GM04504 (cell line): ENCODE measurements at regions not wholly inside any gene's neighbourhood (a gene's known extent, or its start where the extent isn't known, plus 50 kb on each side); places are given as distances from the start of the nearest gene placed in this dataset.

ENCODE experiments used
- DNase-seq: peaks from one replicate; pipeline ENCODE4 v3.0.0-alpha.2; 2012; ENCODE audit warnings: low read depth

DNA sequence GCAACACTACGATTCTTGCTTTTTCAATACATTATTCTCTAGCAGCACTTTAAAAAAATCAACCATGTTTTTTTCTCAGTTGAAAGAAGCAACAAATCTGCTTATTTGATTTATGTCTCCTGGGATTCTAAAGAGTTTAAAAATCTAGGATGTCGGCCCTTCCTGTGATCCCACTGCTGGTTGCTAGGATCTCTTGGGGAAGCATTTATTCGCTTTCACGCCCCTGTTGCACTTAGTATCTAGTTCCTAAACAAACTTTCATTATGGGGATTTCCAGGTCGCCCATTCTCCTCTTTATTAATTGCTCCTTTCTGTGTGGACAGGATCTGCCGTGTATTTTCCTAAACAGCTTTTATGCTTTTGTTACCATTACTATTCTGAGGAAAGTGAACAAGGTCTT is 313.5 kb downstream of the AGTPBP1 start:
- no peak for DNase-seq

DNA sequence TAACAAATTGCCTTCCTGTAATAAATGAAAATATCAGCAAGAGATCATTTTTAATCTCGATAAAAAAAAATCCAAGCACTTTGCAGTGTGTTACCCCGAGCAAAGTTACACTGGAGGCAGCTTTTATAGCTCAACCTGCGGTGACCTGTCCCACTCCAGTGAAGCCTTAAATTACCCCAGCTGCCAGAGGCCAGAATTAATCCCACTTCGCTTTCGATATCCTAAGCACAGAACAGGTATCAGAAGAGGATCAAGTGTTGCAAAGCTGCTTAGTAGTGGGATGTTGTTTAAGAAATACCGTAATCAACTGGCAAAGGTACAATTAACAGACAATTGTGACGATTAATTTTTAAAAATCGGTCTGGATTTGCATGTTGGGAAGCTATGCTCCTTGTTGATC is 314.0 kb downstream of the AGTPBP1 start:
- no peak for DNase-seq

DNA sequence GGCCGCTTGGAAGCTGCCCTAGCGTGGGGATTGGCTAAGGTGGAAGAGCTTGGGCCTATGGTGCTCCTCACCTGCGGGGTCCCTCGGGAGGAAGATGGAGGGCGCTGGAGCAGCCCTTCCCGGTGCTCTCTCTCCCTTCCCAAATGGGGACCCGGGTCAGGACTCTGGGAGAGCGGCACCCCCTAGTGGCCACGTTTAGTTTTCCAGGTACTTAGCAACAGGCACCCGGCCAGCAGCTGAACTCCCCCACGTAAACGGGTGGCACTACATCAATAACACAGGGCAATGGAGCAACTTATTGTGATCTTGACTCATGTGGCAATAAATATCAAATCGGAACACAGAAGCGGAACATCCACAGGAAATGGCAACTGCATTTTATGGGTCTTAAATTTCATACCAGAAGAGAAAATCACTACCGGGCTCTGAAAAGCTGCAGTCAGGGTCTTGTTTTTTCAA is 316.6 kb downstream of the AGTPBP1 start:
- DNase-seq, result no peak

DNA sequence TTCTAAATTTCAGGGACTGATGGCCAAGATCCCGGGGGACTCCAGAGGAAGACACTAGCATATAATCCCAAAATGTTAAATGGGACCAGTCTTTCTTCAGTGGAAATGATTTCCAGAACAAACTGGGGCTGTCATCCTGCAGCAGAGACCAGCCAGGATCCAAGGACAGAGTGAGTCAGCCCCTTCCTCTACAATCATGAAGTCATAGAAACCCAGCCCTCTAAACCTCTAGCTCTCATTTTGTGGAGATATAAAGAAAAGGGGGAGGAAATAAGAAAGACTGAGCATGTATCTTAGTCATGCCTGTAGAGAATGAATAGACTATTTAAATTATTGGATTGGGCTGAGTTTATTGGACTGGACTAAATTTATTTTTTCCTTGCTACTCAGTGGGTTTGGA is 318.3 kb downstream of the AGTPBP1 start:
- no peak for DNase-seq

DNA sequence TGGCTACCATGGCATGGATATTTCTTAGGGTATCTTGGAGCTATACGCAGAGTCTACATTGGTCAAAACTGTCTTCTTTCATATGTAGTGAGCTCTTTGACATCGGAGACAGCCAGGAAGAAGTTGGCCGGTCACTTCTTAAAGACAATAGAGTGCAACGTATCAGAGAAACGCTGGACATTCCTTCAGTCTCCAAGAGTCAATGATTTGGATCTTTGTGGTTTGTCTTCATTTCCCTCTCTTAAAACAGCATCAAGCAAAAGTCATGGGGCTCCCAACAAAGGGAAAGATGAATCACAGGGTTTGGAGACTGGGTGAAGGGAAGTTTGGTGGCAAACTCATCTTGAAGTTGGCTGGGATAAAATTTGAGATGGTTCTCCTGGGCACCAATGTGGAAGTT is 320.1 kb downstream of the AGTPBP1 start:
- no peak for DNase-seq

DNA sequence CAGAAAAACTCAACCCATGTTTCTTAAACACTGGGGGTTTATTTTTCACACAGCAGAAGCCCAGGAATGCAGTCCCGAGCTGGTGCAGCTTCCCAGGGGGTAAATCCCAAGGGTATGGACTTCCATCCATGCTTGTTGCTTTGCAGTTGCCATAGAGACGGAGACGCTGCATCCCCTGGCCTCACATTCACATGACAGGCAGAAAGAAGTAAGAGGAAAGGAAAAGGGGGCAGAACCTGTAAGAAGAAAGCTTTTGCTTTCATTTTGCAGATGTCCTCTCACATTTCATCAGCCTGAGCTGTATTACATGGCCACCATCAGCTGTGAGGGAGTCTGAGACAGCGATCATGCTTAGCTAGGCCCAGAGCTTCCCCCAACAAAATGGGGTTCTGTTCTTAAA is 321.0 kb downstream of the AGTPBP1 start:
- DNase-seq, result no peak

DNA sequence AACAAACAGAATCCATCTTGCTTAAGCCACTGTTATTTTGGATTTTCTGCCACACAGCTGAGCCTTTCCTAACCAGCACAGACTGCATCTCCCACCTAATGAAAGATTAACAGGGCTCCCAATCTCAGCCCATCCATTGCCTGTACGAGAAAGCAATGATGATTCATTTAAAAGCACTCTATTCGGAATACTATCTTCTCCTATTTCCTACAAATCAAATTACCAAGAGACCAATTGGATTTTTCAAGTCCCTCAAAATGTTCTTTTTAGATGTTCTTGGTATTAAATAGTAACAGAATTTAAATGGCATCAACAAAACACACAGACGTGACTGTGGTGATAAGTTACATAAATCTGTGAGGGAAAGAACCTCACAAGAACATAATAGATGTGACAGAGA is 324.1 kb downstream of the AGTPBP1 start:
- no peak for DNase-seq

DNA sequence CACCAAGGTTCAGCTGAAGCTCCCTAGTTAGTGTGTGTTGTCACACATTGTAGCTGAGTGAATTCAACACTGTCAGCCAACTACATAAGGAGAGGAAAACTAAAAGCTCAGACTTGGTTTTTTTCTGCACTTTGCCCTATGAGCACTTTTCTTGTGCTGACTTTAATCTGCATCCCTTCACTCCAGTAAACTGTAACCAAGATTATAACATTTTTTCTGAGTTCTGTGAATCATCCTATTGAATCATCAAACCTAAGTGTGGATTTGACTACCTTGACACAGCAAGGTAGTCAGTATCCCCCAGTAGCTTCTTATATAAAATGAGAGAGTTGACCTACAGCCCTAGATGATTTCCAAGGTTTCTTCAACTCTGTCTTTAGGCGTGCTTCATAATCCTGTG is 325.0 kb downstream of the AGTPBP1 start:
- DNase-seq, result no peak

DNA sequence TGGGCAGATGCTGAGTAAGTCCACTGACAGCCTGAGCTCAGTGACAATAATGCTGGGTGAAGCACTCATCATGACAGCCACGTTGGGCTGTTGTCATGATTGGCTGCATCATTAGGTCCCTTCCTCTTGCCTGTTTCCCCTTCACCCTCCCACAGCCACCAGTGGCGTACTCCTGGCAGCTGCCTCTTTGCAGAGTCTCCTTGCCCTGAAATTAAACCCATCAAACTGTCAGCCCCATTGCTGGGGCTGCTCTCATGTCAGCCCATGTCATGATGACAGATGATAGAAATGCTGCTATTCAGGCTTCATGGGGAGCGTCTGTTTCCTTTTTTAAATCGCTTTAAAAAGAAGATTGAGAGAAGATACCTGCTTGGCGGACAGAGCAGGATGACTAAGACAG is 327.4 kb downstream of the AGTPBP1 start:
- DNase-seq, result no peak

DNA sequence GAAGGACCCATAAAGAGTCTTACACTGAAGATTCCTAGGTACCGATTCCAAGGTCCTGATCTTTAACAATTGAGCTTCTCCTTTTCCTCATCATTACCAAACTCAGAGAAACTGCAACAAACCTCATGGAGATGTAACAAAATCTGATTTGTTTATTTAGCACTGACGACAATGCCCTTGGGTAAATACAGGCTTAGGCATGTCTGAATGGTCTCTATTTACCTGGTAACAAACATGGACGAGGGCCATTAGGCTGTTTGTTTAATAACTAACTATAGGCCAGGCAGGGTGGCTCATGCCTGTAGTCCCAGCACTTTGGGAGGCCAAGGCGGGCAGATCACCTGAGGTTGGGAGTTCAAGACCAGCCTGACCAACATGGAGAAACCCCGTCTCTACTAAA is 333.3 kb downstream of the AGTPBP1 start:
- no peak for DNase-seq

DNA sequence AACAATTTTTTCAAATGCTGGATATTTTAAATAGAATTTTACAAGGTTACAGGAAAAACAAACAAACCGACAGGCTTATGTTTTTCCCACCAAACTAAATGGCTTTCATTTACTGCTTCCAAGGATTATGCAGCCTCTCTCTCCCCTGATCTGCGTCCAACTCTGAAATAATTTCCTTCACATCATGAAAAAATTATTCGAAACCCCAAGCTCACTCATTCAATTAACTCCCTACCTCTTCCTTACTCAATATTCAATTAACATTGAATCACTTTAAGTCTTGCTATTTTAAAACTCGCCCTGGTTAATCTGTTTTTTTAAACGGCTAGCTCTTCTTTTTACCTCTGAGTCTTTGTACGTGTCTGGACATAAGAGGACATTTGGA is 336.2 kb downstream of the AGTPBP1 start:
- no peak for DNase-seq

DNA sequence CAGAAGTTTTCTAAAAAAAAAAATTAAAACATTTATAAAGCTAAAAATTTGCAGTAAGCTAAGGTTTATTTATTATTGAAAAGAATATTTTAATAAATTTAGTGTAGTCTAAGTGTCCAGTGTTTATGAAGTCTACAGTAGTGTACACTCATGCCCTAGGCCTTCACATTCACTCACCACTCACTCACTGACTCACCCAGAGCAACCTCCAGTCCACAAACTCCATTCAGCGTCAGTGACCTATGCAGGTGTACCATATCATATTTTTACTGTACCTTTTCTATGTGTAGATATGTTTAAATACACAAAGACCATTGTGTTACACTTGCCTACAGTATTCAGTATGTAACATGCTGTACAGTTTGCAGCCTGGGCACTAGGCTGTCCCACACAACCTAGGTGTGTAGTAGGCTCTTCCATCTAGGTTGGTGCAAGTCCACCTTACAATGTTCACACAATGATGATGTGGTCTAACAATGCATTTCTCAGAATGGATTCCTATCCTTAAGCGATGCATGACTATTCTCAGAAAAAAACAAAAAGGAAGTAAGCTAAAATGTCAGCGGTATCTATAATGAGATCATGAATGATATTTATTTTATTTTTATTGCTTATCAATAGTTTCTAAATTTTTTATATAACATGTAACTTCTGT is 336.7 kb downstream of the AGTPBP1 start:
- DNase-seq, result no peak

DNA sequence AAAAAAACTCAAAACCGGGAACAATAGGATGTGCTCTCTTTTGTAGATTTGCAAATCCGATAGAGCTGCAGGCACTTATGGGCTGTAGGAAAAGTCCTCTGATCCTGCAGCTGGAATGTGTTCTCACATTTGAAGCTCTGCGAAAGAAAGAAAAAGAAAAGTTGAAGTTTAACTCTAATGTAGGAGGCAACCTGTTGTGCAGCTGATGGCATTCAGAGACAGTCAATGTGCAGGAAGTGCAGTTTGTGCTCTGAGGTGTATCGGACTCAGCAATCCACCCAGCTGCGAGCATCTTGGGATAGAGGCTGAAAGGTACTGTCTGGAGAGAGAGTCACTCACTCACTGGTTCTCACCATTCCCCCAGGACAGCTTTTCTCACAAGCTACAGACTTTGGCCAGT is 339.2 kb downstream of the AGTPBP1 start:
- no peak for DNase-seq

DNA sequence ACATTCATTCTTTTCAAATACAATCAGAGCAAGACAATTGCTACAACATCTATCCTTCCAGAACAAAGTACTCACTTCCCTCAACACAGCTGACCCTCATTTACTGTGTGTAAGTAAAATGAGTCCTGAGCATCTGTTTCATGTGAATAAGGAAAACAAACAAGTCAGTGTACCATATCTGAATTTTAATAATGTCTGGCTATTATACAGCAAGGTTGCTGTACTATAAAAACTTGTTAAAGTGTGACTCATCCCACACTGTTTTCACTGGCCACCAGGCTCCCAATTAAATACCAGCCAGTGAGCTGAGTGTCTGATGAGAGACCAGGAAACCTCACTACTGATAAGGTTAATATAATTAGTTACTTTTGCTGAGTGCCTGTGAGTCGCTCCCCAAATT is 339.8 kb downstream of the AGTPBP1 start:
- DNase-seq, result no peak

DNA sequence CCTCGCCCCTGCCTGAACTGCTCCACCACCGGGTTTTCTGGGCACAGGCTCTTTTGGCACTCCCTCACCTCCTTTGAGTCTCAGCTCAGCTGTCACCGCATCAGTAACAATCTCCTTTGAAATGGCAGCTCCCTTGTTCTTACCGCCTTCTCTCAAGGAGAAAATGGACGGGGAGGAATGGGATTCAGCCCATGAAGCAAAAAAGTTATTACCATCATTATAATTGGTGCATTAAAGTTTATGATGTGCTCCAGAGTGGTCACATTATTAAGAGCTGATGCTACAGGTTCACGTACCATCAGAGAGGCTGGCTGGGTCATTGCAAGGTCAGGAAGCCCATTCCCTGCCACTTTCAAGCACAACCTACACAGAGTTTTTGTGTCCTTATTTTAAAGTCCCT is 344.7 kb downstream of the AGTPBP1 start:
- DNase-seq, result no peak

DNA sequence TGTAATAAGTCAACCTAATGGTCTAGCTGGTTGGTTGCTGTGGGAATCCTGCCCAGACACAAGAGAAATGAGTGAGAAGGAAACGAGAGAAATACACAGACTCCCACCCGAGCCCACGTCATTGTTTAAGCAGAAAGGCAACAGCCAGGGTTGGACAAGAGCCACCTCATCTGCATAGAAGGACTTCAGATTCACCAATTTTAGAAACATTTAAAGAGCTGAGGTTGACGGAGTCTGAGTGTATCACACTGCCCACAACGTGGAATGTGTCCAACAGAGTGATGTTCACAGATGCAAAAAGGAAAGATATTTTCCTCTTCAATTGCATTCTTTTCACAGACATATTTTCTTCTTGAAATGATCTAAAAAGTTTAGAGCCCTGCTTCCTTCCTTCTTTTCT is 349.5 kb downstream of the AGTPBP1 start:
- DNase-seq, result no peak

DNA sequence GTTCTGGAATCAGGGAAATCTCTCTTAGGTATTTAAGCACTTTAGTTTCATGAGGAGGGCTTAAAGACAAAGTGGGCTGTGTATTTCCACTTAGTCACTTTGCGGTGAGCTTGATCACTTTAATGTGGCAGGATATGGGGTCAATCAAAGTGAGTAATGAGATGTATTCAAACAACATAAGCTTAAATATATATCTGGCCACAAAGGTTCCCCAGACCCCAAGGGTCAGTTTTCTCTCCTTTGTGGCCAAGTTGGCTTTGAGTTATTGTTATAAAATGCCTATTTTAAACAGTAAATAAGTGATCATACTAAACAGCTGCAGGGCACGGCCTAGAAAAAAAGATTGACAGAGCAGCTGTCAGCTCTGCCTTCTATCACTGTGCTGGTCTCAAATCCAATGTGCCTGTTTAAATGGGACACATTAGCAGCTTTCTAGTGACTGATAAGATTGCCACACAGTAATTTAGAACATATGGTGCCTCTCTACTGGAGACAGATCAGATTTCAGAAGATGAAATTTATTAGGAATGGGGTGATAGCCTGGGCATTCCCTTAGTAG is 363.9 kb downstream of the AGTPBP1 start:
- no peak for DNase-seq

DNA sequence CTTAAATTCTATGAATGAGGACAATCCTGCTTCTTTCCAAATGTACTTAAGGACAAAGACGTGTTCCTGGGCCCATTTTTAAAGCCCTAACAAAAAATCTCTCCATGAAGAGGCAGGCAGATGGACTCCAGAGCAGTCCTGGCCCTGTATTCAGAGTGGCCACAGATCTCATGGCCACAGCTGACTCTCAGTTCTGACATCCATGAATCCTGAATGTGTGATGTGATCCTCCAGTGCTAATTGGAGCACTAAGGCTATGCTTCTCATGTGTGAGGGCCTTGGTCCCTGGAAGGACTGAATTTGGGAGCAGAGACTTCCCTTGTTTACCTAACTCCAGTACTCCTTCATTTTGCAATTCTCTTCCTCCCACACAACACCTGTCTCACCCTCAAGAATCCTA is 373.0 kb downstream of the AGTPBP1 start:
- no peak for DNase-seq

DNA sequence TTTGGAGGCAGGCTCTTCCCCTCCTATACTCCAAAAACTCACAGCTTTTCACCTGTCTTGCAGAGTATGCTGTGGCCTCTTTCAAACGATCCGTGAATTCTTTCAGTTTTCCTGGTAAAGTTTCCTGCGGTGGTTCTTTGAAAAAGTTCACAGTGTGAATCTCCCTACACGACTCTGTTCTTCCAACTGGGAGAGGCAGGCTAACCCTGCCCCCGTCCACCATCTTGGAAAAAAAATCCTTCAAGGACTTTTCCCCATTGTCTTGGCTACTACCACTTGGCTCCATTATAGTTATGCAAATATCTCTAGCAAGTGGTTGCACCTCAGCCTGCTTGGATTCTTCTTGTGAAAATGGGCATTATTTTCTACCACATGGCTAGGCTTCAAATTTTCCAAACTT is 382.6 kb downstream of the AGTPBP1 start:
- no peak for DNase-seq

DNA sequence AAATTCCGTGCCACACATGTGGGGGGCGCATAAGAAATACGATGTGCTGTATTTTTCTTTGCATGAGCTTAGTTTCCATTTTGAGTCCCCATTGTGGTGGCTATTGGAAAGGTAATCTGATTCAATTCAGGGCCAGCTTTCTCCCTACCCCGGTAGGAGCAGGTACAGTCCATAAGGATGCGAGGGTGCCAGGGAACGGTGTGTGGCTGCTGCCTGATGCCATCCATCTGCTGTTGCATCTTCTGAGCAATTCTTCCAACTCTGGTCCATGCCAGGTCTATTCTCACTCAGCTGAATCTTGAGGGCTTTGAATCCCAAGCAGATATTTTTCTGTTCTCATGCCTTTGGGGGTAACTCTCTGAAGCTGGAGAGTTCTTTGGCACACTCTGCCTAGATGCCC is 392.7 kb downstream of the AGTPBP1 start:
- DNase-seq, result no peak

DNA sequence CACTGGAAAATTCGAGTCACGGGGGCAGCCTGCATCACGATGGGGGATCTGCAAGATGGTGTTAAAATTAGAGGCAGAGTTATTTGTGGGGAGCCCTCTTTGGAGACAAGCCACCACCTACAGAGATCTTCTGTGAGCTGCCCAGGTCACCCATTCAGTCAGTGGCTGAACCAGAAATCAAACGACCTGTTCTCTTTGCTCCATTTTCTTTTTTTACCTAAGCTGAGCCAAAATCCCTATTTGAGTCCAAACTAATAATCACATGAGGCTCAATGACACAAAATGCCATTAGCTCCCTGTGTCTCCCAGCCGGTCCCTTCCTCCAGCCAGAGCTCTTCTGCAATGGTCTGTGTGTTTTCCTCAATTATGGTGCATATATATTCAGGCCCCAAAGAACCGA is 394.2 kb downstream of the AGTPBP1 start:
- DNase-seq, result no peak

DNA sequence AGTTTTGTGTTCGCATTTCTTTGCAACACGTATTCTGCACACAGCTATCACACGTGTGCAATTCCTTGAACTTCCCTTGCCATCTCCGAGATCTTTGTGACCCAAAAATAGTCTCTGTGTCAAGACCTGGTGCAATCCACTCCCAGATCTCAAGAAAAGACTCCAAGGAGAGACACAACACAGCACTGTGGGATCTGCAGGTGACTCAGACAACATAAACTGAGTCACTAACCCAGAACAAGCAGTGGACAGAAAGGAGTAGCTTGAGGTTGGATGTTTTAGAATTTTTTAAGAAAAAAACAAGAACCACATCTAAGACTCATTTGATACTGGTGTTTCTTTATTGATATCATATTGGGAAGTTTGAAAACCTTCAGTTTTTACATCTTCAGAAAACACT is 396.9 kb downstream of the AGTPBP1 start:
- no peak for DNase-seq

DNA sequence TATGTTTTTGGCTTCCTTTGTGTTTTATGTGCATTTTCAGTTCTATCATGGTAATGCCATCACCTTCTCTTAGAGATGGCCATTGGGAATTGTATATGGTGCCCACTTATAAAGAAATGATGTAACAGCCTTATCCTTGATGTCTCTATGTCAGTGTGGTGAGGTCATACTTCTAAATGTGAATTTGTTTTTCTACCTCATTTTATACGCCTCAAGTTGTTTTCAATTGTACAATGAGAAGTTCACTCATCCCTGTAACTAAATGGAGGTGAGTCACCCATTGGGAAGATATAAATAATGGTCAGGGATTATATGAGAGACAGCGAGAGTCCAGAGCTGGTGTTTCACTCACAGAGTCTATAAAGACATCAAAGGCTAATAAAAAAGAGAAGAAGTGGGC is 402.4 kb downstream of the AGTPBP1 start:
- DNase-seq, result no peak

DNA sequence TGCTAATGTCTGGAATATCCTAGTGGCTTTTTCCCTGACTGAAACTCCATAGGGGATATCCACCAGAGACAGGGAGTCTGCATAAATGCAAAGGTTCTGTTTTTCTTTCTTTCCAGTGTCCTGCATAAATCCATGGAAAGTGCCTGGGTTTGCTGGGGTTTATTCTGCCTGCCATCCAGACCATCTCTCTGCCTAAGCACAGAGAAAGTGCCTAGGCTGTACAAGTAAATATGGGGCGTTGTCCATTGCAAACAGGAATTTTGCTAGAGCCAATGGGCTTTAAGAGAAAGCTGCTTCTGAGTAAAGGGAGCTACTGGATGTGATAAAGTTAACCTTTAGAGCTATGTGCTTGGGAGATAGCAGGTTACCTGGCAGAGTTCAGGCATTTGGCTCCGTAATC is 407.5 kb downstream of the AGTPBP1 start:
- DNase-seq, result no peak

DNA sequence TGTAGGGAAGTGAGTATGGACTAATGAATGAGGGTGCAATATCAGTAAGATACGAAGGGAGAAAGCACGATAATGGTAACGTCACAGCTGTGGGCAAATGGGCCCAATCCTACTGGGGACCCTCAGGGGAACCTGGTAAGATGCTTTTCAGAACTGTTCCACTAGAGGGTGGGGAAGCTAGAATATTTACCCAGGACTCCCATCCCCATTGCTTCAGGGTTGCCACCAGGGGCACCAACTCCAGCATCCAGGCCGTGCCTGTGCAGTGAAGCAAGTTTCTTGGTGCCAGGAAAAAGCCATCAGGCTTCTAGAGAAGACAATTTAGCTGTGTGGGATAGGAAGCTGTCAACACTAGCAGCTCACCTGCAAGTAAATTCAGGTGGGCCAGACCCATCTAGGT is 409.3 kb downstream of the AGTPBP1 start:
- DNase-seq, result no peak
